ENCODE measurements at regions not wholly inside any gene's neighbourhood (a gene's known extent, or its start where the extent isn't known, plus 50 kb on each side); places are given as distances from the start of the nearest gene placed in this dataset.

- Histone ChIP-seq H2BK120ac (ENCODE audit: low read depth, low read length) (no peak overlapping the region), H3K79me1 (ENCODE audit: low read length) (no peaks in the 10 kb centered on the region), H3K9ac (ENCODE audit: low read length) (no peak overlapping the region), H3K4ac (ENCODE audit: low read depth, low read length) (no peak overlapping the region), H4K5ac (ENCODE audit: low read length) (no peak overlapping the region), H4K8ac (ENCODE audit: low read depth, low read length) (no peak overlapping the region), H2AK5ac (ENCODE audit: low read length) (no peak overlapping the region), H3K4me2 (ENCODE audit: low read length) (no peak overlapping the region), H2BK5ac (ENCODE audit: low read length) (no peak overlapping the region), H3K18ac (ENCODE audit: low read length) (no peak overlapping the region), H3K23ac (ENCODE audit: low read length) (no peak overlapping the region), H3K36me3 (ENCODE audit: control insufficient read depth, insufficient read depth, low read length) (no peaks in the 10 kb centered on the region), H3K56ac (ENCODE audit: low read length) (no peak overlapping the region), H3K79me2 (ENCODE audit: control insufficient read depth, insufficient read depth, low read length) (no peaks in the 10 kb centered on the region), H3K4me1 (ENCODE audit: control insufficient read depth, low read depth, low read length) (no peaks in the 10 kb centered on the region), H2BK15ac (replicated peaks; ENCODE audit: low read depth) (no peak overlapping the region), H3K4me3 (ENCODE audit: low read length) (no peak overlapping the region), H3K27ac (ENCODE audit: low read depth, low read length) (no peak overlapping the region), H3K27me3 (ENCODE audit: insufficient read depth, low read length, poor library complexity) (no peaks in the 10 kb centered on the region)
- no peak for DNase-seq
These were observed 399.8 kb upstream of the USP15 start for GRCh38 chr12:61860451-61860850.

- H3K4me2 ChIP-seq (ENCODE audit: low read length), result no peak overlapping the region
- no peak overlapping the region for H2BK5ac ChIP-seq (ENCODE audit: low read length)
- no peak overlapping the region for H2AK5ac ChIP-seq (ENCODE audit: low read length)
- no peak overlapping the region for H3K4me3 ChIP-seq (ENCODE audit: low read length)
- no peak overlapping the region for H2BK15ac ChIP-seq (replicated peaks; ENCODE audit: low read depth)
- H3K27ac ChIP-seq (ENCODE audit: low read depth, low read length), result no peak overlapping the region
- H3K4me1 ChIP-seq (ENCODE audit: control insufficient read depth, low read depth, low read length), result no peaks in the 10 kb centered on the region
- no peak overlapping the region for H4K8ac ChIP-seq (ENCODE audit: low read depth, low read length)
- H3K4ac ChIP-seq (ENCODE audit: low read depth, low read length), result no peak overlapping the region
- H3K23ac ChIP-seq (ENCODE audit: low read length), result no peak overlapping the region
- H3K79me1 ChIP-seq (ENCODE audit: low read length), result no peaks in the 10 kb centered on the region
- H3K18ac ChIP-seq (ENCODE audit: low read length), result no peak overlapping the region
- no peak overlapping the region for H2BK120ac ChIP-seq (ENCODE audit: low read depth, low read length)
- no peak overlapping the region for H3K9ac ChIP-seq (ENCODE audit: low read length)
- DNase-seq, result no peak
- no peaks in the 10 kb centered on the region for H3K27me3 ChIP-seq (ENCODE audit: insufficient read depth, low read length, poor library complexity)
- no peaks in the 10 kb centered on the region for H3K79me2 ChIP-seq (ENCODE audit: control insufficient read depth, insufficient read depth, low read length)
- H3K56ac ChIP-seq (ENCODE audit: low read length), result no peak overlapping the region
- H3K36me3 ChIP-seq (ENCODE audit: control insufficient read depth, insufficient read depth, low read length), result no peaks in the 10 kb centered on the region
- no CpG with 5 or more reads among the region's 2 CpGs for WGBS (ENCODE audit: extremely low coverage, insufficient coverage, low lambda C conversion rate)
- H4K5ac ChIP-seq (ENCODE audit: low read length), result no peak overlapping the region
These were observed 397.2 kb upstream of the USP15 start for GRCh38 chr12:61862986-61863385.

- no peak overlapping the region for H3K4me3 ChIP-seq (ENCODE audit: low read length)
- H3K79me2 ChIP-seq (ENCODE audit: control insufficient read depth, insufficient read depth, low read length), result no peaks in the 10 kb centered on the region
- no peak overlapping the region for H3K4me2 ChIP-seq (ENCODE audit: low read length)
- no peak overlapping the region for H2BK120ac ChIP-seq (ENCODE audit: low read depth, low read length)
- H3K27ac ChIP-seq (ENCODE audit: low read depth, low read length), result no peak overlapping the region
- no CpG with 5 or more reads among the region's 6 CpGs for WGBS (ENCODE audit: extremely low coverage, insufficient coverage, low lambda C conversion rate)
- H3K36me3 ChIP-seq (ENCODE audit: control insufficient read depth, insufficient read depth, low read length), result no peaks in the 10 kb centered on the region
- H3K4me1 ChIP-seq (ENCODE audit: control insufficient read depth, low read depth, low read length), result no peaks in the 10 kb centered on the region
- no peaks in the 10 kb centered on the region for H3K27me3 ChIP-seq (ENCODE audit: insufficient read depth, low read length, poor library complexity)
- H2AK5ac ChIP-seq (ENCODE audit: low read length), result no peak overlapping the region
- no peak for DNase-seq
- H3K4ac ChIP-seq (ENCODE audit: low read depth, low read length), result no peak overlapping the region
- H3K79me1 ChIP-seq (ENCODE audit: low read length), result no peaks in the 10 kb centered on the region
- no peak overlapping the region for H3K23ac ChIP-seq (ENCODE audit: low read length)
- no peak overlapping the region for H2BK15ac ChIP-seq (replicated peaks; ENCODE audit: low read depth)
- no peak overlapping the region for H3K9ac ChIP-seq (ENCODE audit: low read length)
- H4K8ac ChIP-seq (ENCODE audit: low read depth, low read length), result no peak overlapping the region
- no peak overlapping the region for H2BK5ac ChIP-seq (ENCODE audit: low read length)
- no peak overlapping the region for H3K18ac ChIP-seq (ENCODE audit: low read length)
- H4K5ac ChIP-seq (ENCODE audit: low read length), result no peak overlapping the region
- no peak overlapping the region for H3K56ac ChIP-seq (ENCODE audit: low read length)
These were observed 396.4 kb upstream of the USP15 start for GRCh38 chr12:61863811-61864210.

GRCh38 chr12:61869796-61870195 lies 390.4 kb upstream of the USP15 start:
- Histone ChIP-seq H3K27ac (ENCODE audit: low read depth, low read length) (no peak overlapping the region), H3K9ac (ENCODE audit: low read length) (no peak overlapping the region), H2BK5ac (ENCODE audit: low read length) (no peak overlapping the region), H4K8ac (ENCODE audit: low read depth, low read length) (no peak overlapping the region), H3K79me1 (ENCODE audit: low read length) (no peaks in the 10 kb centered on the region), H3K56ac (ENCODE audit: low read length) (no peak overlapping the region), H3K4me2 (ENCODE audit: low read length) (no peak overlapping the region), H3K4ac (ENCODE audit: low read depth, low read length) (no peak overlapping the region), H3K18ac (ENCODE audit: low read length) (no peak overlapping the region), H4K5ac (ENCODE audit: low read length) (no peak overlapping the region), H3K4me1 (ENCODE audit: control insufficient read depth, low read depth, low read length) (no peaks in the 10 kb centered on the region), H3K36me3 (ENCODE audit: control insufficient read depth, insufficient read depth, low read length) (no peaks in the 10 kb centered on the region), H3K27me3 (ENCODE audit: insufficient read depth, low read length, poor library complexity) (no peaks in the 10 kb centered on the region), H3K23ac (ENCODE audit: low read length) (no peak overlapping the region), H3K79me2 (ENCODE audit: control insufficient read depth, insufficient read depth, low read length) (no peaks in the 10 kb centered on the region), H3K4me3 (ENCODE audit: low read length) (no peak overlapping the region), H2BK15ac (replicated peaks; ENCODE audit: low read depth) (no peak overlapping the region), H2BK120ac (ENCODE audit: low read depth, low read length) (no peak overlapping the region), H2AK5ac (ENCODE audit: low read length) (no peak overlapping the region)
- no peak for DNase-seq
- no CpG with 5 or more reads among the region's 2 CpGs for WGBS (ENCODE audit: extremely low coverage, insufficient coverage, low lambda C conversion rate)

GRCh38 chr12:61870658-61871484 lies 389.3 kb upstream of the USP15 start:
- H3K9ac ChIP-seq (ENCODE audit: low read length), result no peak overlapping the region
- no peak for DNase-seq

GRCh38 chr12:61871485-61871810 lies 388.8 kb upstream of the USP15 start:
- Histone ChIP-seq H3K4me3 (ENCODE audit: low read length) (no peak overlapping the region), H3K79me2 (ENCODE audit: control insufficient read depth, insufficient read depth, low read length) (no peaks in the 10 kb centered on the region), H3K9ac (ENCODE audit: low read length) (no peak overlapping the region), H3K4me2 (ENCODE audit: low read length) (no peak overlapping the region), H2BK5ac (ENCODE audit: low read length) (no peak overlapping the region), H3K56ac (ENCODE audit: low read length) (no peak overlapping the region), H3K27me3 (ENCODE audit: insufficient read depth, low read length, poor library complexity) (no peaks in the 10 kb centered on the region), H4K5ac (ENCODE audit: low read length) (no peak overlapping the region), H3K36me3 (ENCODE audit: control insufficient read depth, insufficient read depth, low read length) (no peaks in the 10 kb centered on the region), H3K18ac (ENCODE audit: low read length) (no peak overlapping the region), H2BK15ac (replicated peaks; ENCODE audit: low read depth) (no peak overlapping the region), H4K8ac (ENCODE audit: low read depth, low read length) (no peak overlapping the region), H3K4ac (ENCODE audit: low read depth, low read length) (no peak overlapping the region), H2AK5ac (ENCODE audit: low read length) (no peak overlapping the region), H3K27ac (ENCODE audit: low read depth, low read length) (no peak overlapping the region), H3K79me1 (ENCODE audit: low read length) (no peaks in the 10 kb centered on the region), H3K23ac (ENCODE audit: low read length) (no peak overlapping the region), H3K4me1 (ENCODE audit: control insufficient read depth, low read depth, low read length) (no peaks in the 10 kb centered on the region), H2BK120ac (ENCODE audit: low read depth, low read length) (no peak overlapping the region)
- no peak for DNase-seq
- WGBS (ENCODE audit: extremely low coverage, insufficient coverage, low lambda C conversion rate), result no CpG with 5 or more reads among the region's 5 CpGs

More at GRCh38 chr12:61870658-61871484, 389.3 kb upstream of the USP15 start:
- no peak overlapping the region for H3K27ac ChIP-seq (ENCODE audit: low read depth, low read length)
- H4K8ac ChIP-seq (ENCODE audit: low read depth, low read length), result no peak overlapping the region
- H3K36me3 ChIP-seq (ENCODE audit: control insufficient read depth, insufficient read depth, low read length), result no peaks in the 10 kb centered on the region
- H3K79me1 ChIP-seq (ENCODE audit: low read length), result no peaks in the 10 kb centered on the region
- no peaks in the 10 kb centered on the region for H3K4me1 ChIP-seq (ENCODE audit: control insufficient read depth, low read depth, low read length)
- WGBS (ENCODE audit: extremely low coverage, insufficient coverage, low lambda C conversion rate), result no CpG with 5 or more reads among the region's 3 CpGs
- no peak overlapping the region for H3K23ac ChIP-seq (ENCODE audit: low read length)
- H3K56ac ChIP-seq (ENCODE audit: low read length), result no peak overlapping the region
- H2BK5ac ChIP-seq (ENCODE audit: low read length), result no peak overlapping the region
- no peaks in the 10 kb centered on the region for H3K27me3 ChIP-seq (ENCODE audit: insufficient read depth, low read length, poor library complexity)
- H2BK120ac ChIP-seq (ENCODE audit: low read depth, low read length), result no peak overlapping the region
- H4K5ac ChIP-seq (ENCODE audit: low read length), result no peak overlapping the region
- no peaks in the 10 kb centered on the region for H3K79me2 ChIP-seq (ENCODE audit: control insufficient read depth, insufficient read depth, low read length)
- H2BK15ac ChIP-seq (replicated peaks; ENCODE audit: low read depth), result no peak overlapping the region
- no peak overlapping the region for H2AK5ac ChIP-seq (ENCODE audit: low read length)
- no peak overlapping the region for H3K18ac ChIP-seq (ENCODE audit: low read length)
- no peak overlapping the region for H3K4me3 ChIP-seq (ENCODE audit: low read length)
- H3K4ac ChIP-seq (ENCODE audit: low read depth, low read length), result no peak overlapping the region
- no peak overlapping the region for H3K4me2 ChIP-seq (ENCODE audit: low read length)
